Trophoblast cell (in vitro differentiated cells and primary cell): ENCODE measurements at regions not wholly inside any gene's neighbourhood (a gene's known extent, or its start where the extent isn't known, plus 50 kb on each side); places are given as distances from the start of the nearest gene placed in this dataset.

Experiments used
- DNase-seq, 2 donors: peaks; one replicate each; pipeline ENCODE4 v3.0.0-alpha.2; 2016
- H2AFZ ChIP-seq: 2 replicates; pipeline ENCODE4 v1.6.1; 2013; ENCODE audit warnings: low read length, moderate library complexity, mild to moderate bottlenecking; ENCODE audit not compliant: insufficient read depth, poor library complexity
- H2AK5ac ChIP-seq: 2 replicates; pipeline ENCODE4 v1.6.1; 2013; ENCODE audit warnings: mild to moderate bottlenecking, low read length
- H2BK120ac ChIP-seq: 2 replicates; pipeline ENCODE4 v1.6.1; 2013; ENCODE audit warnings: low read length, mild to moderate bottlenecking, moderate library complexity; ENCODE audit not compliant: insufficient read depth, poor library complexity
- H2BK12ac ChIP-seq: 2 replicates; pipeline ENCODE4 v1.6.1; 2013; ENCODE audit warnings: mild to moderate bottlenecking, low read length, moderate library complexity
- H2BK5ac ChIP-seq: 2 replicates; pipeline ENCODE4 v1.6.1; 2013; ENCODE audit warnings: low read length, low read depth, moderate library complexity, mild to moderate bottlenecking; ENCODE audit not compliant: poor library complexity
- H3K14ac ChIP-seq: 2 replicates; pipeline ENCODE4 v1.6.1; 2013; ENCODE audit warnings: mild to moderate bottlenecking, low read length
- H3K18ac ChIP-seq: 2 replicates; pipeline ENCODE4 v1.6.1; 2013; ENCODE audit warnings: mild to moderate bottlenecking, low read length
- H3K23ac ChIP-seq: 2 replicates; pipeline ENCODE4 v1.6.1; 2013; ENCODE audit warnings: low read length
- H3K27ac ChIP-seq: 2 replicates; pipeline ENCODE4 v1.5.1; 2013; ENCODE audit warnings: low read depth, mild to moderate bottlenecking, inconsistent platforms, low read length, moderate library complexity
- H3K27me3 ChIP-seq: 2 replicates; pipeline ENCODE4 v1.6.1; 2013; ENCODE audit warnings: inconsistent platforms, mild to moderate bottlenecking, low read length, moderate library complexity; ENCODE audit not compliant: insufficient read depth
- H3K36me3 ChIP-seq, 2 experiments: 1 replicate in 1 of 2; 2 replicates in 1 of 2; pipeline ENCODE4 v1.6.1; 2013; ENCODE audit warnings: low read length in 2 of 2, mild to moderate bottlenecking in 2 of 2, moderate library complexity in 1 of 2; ENCODE audit not compliant: insufficient read depth in 2 of 2, control insufficient read depth in 1 of 2
- H3K4ac ChIP-seq: 2 replicates; pipeline ENCODE4 v1.6.1; 2013; ENCODE audit warnings: low read depth, mild to moderate bottlenecking, low read length, moderate library complexity
- H3K4me1 ChIP-seq, 2 experiments: 1 replicate in 1 of 2; 2 replicates in 1 of 2; pipeline ENCODE4 v1.6.1; 2013; ENCODE audit warnings: low read length in 2 of 2, mild to moderate bottlenecking in 2 of 2, moderate library complexity in 1 of 2; ENCODE audit not compliant: insufficient read depth in 2 of 2, control insufficient read depth in 1 of 2
- H3K4me2 ChIP-seq: 2 replicates; pipeline ENCODE4 v1.6.1; 2013; ENCODE audit warnings: inconsistent platforms, mild to moderate bottlenecking, low read length, moderate library complexity
- H3K4me3 ChIP-seq: 2 replicates; pipeline ENCODE4 v1.5.1; 2013; ENCODE audit warnings: mild to moderate bottlenecking, low read depth, low read length, inconsistent platforms
- H3K79me1 ChIP-seq: one replicate; pipeline ENCODE4 v1.6.1; 2013; ENCODE audit warnings: low read length
- H3K79me2 ChIP-seq: 2 replicates; pipeline ENCODE4 v1.6.1; 2013; ENCODE audit warnings: low read length, mild to moderate bottlenecking; ENCODE audit not compliant: control insufficient read depth, insufficient read depth, poor library complexity
- H3K9ac ChIP-seq: 2 replicates; pipeline ENCODE4 v1.6.1; 2013; ENCODE audit warnings: mild to moderate bottlenecking, low read length
- H3K9me3 ChIP-seq: 2 replicates; pipeline ENCODE4 v1.6.1; 2013; ENCODE audit warnings: low read depth, mild to moderate bottlenecking, control low read depth, inconsistent platforms, low read length; ENCODE audit not compliant: insufficient read depth
- H4K12ac ChIP-seq: 2 replicates; pipeline ENCODE4 v1.6.1; 2013; ENCODE audit warnings: low read depth, mild to moderate bottlenecking, low read length, moderate library complexity
- H4K8ac ChIP-seq: 2 replicates; pipeline ENCODE4 v1.6.1; 2013; ENCODE audit warnings: low read depth, mild to moderate bottlenecking, low read length, moderate library complexity
- H4K91ac ChIP-seq: one replicate; pipeline ENCODE4 v1.6.1; 2013; ENCODE audit warnings: low read depth, mild to moderate bottlenecking, low read length, moderate library complexity
- WGBS: extraction: QIAGEN DNeasy Blood & Tissue Kit; methylation state at CpG from one replicate; pipeline ENCODE4 v1.1.7; 2013; ENCODE audit warnings: missing lambda C conversion rate; ENCODE audit not compliant: insufficient read length, insufficient coverage; ENCODE audit errors: extremely low coverage; 5-methylcytosine and 5-hydroxymethylcytosine counted together

- Histone ChIP-seq H3K4ac (no peak overlapping the region), H3K79me2 (no peaks in the 10 kb centered on the region), H3K4me2 (no peak overlapping the region), H3K9me3 (no peaks in the 10 kb centered on the region), H2BK120ac (no peak overlapping the region), H3K27ac (no peak overlapping the region), H3K9ac (no peak overlapping the region), H3K23ac (no peak overlapping the region), H3K79me1 (no peaks in the 10 kb centered on the region), H2BK5ac (no peak overlapping the region), H2AK5ac (no peak overlapping the region), H2BK12ac (peak overlapping the region; percentile 39), H3K14ac (no peak overlapping the region), H3K4me1 (peaks cover 3 to 7% of the 10 kb centered on the region in 2 experiments), H4K91ac (no peak overlapping the region), H2AFZ (no peak overlapping the region), H4K12ac (no peak overlapping the region), H3K27me3 (no peaks in the 10 kb centered on the region), H3K36me3 (no peaks in the 10 kb centered on the region), H3K18ac (no peak overlapping the region), H3K4me3 (peak overlapping the region; percentile 34), H4K8ac (no peak overlapping the region)
- WGBS: no CpG with 5 or more reads among the region's 1 CpG
- no peak for DNase-seq
These were observed 138.7 kb downstream of the TTC32 start for GRCh38 chr2:19762959-19763605.

- Histone ChIP-seq H2BK120ac (no peak overlapping the region), H2BK12ac (no peak overlapping the region), H3K79me2 (no peaks in the 10 kb centered on the region), H3K4me1 (peaks cover 3 to 7% of the 10 kb centered on the region in 2 experiments), H3K27me3 (no peaks in the 10 kb centered on the region), H4K8ac (no peak overlapping the region), H2AK5ac (no peak overlapping the region), H3K4me2 (no peak overlapping the region), H3K4me3 (no peak overlapping the region), H3K9ac (no peak overlapping the region), H4K12ac (no peak overlapping the region), H3K9me3 (no peaks in the 10 kb centered on the region), H3K23ac (no peak overlapping the region), H3K36me3 (no peaks in the 10 kb centered on the region), H2BK5ac (no peak overlapping the region), H3K27ac (no peak overlapping the region), H3K79me1 (no peaks in the 10 kb centered on the region), H3K18ac (no peak overlapping the region), H2AFZ (no peak overlapping the region), H3K14ac (no peak overlapping the region), H4K91ac (no peak overlapping the region), H3K4ac (no peak overlapping the region)
- no peak for DNase-seq
- WGBS: no CpG with 5 or more reads among the region's 1 CpG
These were observed 139.6 kb downstream of the TTC32 start for GRCh38 chr2:19762142-19762541.

- no peak overlapping the region for H2AFZ ChIP-seq
- H3K4me3 ChIP-seq: no peak overlapping the region
- peaks cover 2 to 7% of the 10 kb centered on the region in 2 experiments for H3K4me1 ChIP-seq
- H2BK120ac ChIP-seq: no peak overlapping the region
- no peak overlapping the region for H3K9ac ChIP-seq
- no peak overlapping the region for H4K12ac ChIP-seq
- H2BK5ac ChIP-seq: no peak overlapping the region
- H3K27ac ChIP-seq: no peak overlapping the region
- peak overlapping the region; percentile 33 for H2BK12ac ChIP-seq
- H3K14ac ChIP-seq: no peak overlapping the region
- no CpG with 5 or more reads among the region's 6 CpGs for WGBS
- no peak overlapping the region for H2AK5ac ChIP-seq
- H3K9me3 ChIP-seq: no peaks in the 10 kb centered on the region
- H3K18ac ChIP-seq: no peak overlapping the region
- H3K79me1 ChIP-seq: no peaks in the 10 kb centered on the region
- H4K8ac ChIP-seq: no peak overlapping the region
- H3K27me3 ChIP-seq: no peaks in the 10 kb centered on the region
- no peaks in the 10 kb centered on the region for H3K36me3 ChIP-seq
- no peaks in the 10 kb centered on the region for H3K79me2 ChIP-seq
- no peak overlapping the region for H3K4me2 ChIP-seq
- H4K91ac ChIP-seq: no peak overlapping the region
- no peak for DNase-seq
- H3K4ac ChIP-seq: no peak overlapping the region
- H3K23ac ChIP-seq: no peak overlapping the region
These were observed 141.9 kb downstream of the TTC32 start for GRCh38 chr2:19759880-19760279.

- H3K4me3 ChIP-seq: no peak overlapping the region
- H3K23ac ChIP-seq: no peak overlapping the region
These were observed 143.1 kb downstream of the TTC32 start for GRCh38 chr2:19758658-19759057.

More at GRCh38 chr2:19758658-19759057, 143.1 kb downstream of the TTC32 start:
- H3K79me1 ChIP-seq: no peaks in the 10 kb centered on the region
- H3K4ac ChIP-seq: no peak overlapping the region
- H2BK12ac ChIP-seq: no peak overlapping the region
- no peaks in the 10 kb centered on the region for H3K79me2 ChIP-seq
- no peak overlapping the region for H4K12ac ChIP-seq
- H3K9me3 ChIP-seq: no peaks in the 10 kb centered on the region
- H3K27me3 ChIP-seq: no peaks in the 10 kb centered on the region
- no peak overlapping the region for H2AFZ ChIP-seq
- H3K18ac ChIP-seq: no peak overlapping the region
- peaks cover 2 to 9% of the 10 kb centered on the region in 2 experiments for H3K4me1 ChIP-seq
- no peak overlapping the region for H4K91ac ChIP-seq
- no peak overlapping the region for H3K27ac ChIP-seq
- H3K14ac ChIP-seq: no peak overlapping the region
- H3K4me2 ChIP-seq: no peak overlapping the region
- no peak overlapping the region for H4K8ac ChIP-seq
- no peak for DNase-seq
- H3K9ac ChIP-seq: no peak overlapping the region
- H3K36me3 ChIP-seq: no peaks in the 10 kb centered on the region
- no peak overlapping the region for H2BK120ac ChIP-seq
- WGBS: no CpG with 5 or more reads among the region's 5 CpGs
- H2BK5ac ChIP-seq: no peak overlapping the region
- no peak overlapping the region for H2AK5ac ChIP-seq
